IMR-90 (cell line): ENCODE measurements at regions not wholly inside any gene's neighbourhood (a gene's known extent, or its start where the extent isn't known, plus 50 kb on each side); places are given as distances from the start of the nearest gene placed in this dataset.

Experiments
- POLR2A ChIP-seq: IDR thresholded peaks from 2 replicates; pipeline ENCODE4 v1.6.1; 2012; ENCODE audit warnings: mild to moderate bottlenecking, low read depth, low read length
- TF ChIP-seq, protein P1 (sequence below): conservative IDR thresholded peaks from 2 replicates; pipeline ENCODE4 v1.5.1; 2012; ENCODE audit warnings: mild to moderate bottlenecking, low read depth, low read length, improper control_type of control experiment

DNA sequence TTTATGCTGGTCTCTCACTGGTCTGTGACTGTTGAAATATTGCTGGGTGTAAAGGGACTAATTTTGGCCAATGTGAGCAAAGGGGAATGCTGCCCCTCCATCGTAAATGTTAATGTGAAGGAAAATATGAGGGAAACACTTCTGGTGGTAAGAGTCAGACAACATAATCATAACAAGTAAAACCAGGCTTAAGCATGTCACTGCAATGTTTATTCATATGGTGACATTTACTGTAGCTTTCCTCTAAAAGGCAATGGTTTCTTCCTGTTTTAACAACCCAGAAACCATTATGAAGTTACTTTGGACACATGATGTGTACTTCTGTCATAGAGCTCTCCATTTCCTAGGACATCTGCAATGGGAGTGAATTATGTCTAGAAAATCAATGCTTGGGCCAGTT, 358.0 kb downstream of the LMO4 start:
- TF ChIP-seq, protein P1, sequence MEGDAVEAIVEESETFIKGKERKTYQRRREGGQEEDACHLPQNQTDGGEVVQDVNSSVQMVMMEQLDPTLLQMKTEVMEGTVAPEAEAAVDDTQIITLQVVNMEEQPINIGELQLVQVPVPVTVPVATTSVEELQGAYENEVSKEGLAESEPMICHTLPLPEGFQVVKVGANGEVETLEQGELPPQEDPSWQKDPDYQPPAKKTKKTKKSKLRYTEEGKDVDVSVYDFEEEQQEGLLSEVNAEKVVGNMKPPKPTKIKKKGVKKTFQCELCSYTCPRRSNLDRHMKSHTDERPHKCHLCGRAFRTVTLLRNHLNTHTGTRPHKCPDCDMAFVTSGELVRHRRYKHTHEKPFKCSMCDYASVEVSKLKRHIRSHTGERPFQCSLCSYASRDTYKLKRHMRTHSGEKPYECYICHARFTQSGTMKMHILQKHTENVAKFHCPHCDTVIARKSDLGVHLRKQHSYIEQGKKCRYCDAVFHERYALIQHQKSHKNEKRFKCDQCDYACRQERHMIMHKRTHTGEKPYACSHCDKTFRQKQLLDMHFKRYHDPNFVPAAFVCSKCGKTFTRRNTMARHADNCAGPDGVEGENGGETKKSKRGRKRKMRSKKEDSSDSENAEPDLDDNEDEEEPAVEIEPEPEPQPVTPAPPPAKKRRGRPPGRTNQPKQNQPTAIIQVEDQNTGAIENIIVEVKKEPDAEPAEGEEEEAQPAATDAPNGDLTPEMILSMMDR: no peak
- TF ChIP-seq POLR2A: no peak
